GM10248 (cell line): ENCODE measurements at regions not wholly inside any gene's neighbourhood (a gene's known extent, or its start where the extent isn't known, plus 50 kb on each side); places are given as distances from the start of the nearest gene placed in this dataset.

Experiments
- CTCF ChIA-PET: fragments of 300-600 bp; sonication (Branson Sonifier 250); formaldehyde crosslinking; extraction: SDS; loops from one replicate; lab custom pipeline; 2021; ENCODE audit warnings: antibody characterized with exemption; lab: Yijun Ruan, JAX
- POLR2A ChIA-PET: fragments of 350-650 bp; sonication (Branson Sonifier 250); formaldehyde crosslinking; extraction: SDS; loops from one replicate; lab custom pipeline; 2020; ENCODE audit warnings: antibody characterized with exemption; lab: Yijun Ruan, JAX
- DNase-seq: peaks from one replicate; pipeline ENCODE4 v3.0.0; 2012; ENCODE audit errors: extremely low spot score
- CTCF ChIP-seq: IDR thresholded peaks from 2 replicates; pipeline ENCODE4 v1.5.1; 2012; ENCODE audit warnings: mild to moderate bottlenecking, low read depth; ENCODE audit errors: extremely low read depth, missing control alignments, control extremely low read depth

- TF ChIP-seq CTCF: no peak
- no peak for DNase-seq
- ChIA-PET POLR2A (no interaction called here), CTCF (interaction anchor here (1.6 to 2.5 kb wide), 3 partner anchors 16 to 797 kb away, joined by 6 to 11 read pairs (median 7); no protein-coding TSS in a partner anchor)
These were observed 243.8 kb upstream of the ADAMTSL1 start for GRCh38 chr9:18229992-18230676.

GRCh38 chr9:18233311-18233710 is 240.6 kb upstream of the ADAMTSL1 start:
- CTCF ChIA-PET: no interaction called here
- POLR2A ChIA-PET: no interaction called here

GRCh38 chr9:18233776-18234445 is 240.0 kb upstream of the ADAMTSL1 start:
- CTCF ChIA-PET: no interaction called here
- TF ChIP-seq CTCF: no peak
- no peak for DNase-seq
- POLR2A ChIA-PET: no interaction called here

More at GRCh38 chr9:18233311-18233710, 240.6 kb upstream of the ADAMTSL1 start:
- TF ChIP-seq CTCF: no peak
- DNase-seq: no peak

- DNase-seq: no peak
- ChIA-PET POLR2A (no interaction called here), CTCF (interaction anchor here (3.8 kb wide), 1 partner anchor 20 kb away, joined by 17 read pairs; no protein-coding TSS in a partner anchor)
- TF ChIP-seq CTCF: no peak
These were observed 238.6 kb upstream of the ADAMTSL1 start for GRCh38 chr9:18235181-18235908.

- DNase-seq: no peak
- CTCF ChIA-PET: interaction anchor here (3.8 kb wide), 1 partner anchor 19 kb away, joined by 17 read pairs; no protein-coding TSS in a partner anchor
- POLR2A ChIA-PET: no interaction called here
- TF ChIP-seq CTCF: no peak
These were observed 237.6 kb upstream of the ADAMTSL1 start for GRCh38 chr9:18236336-18236735.

GRCh38 chr9:18237776-18238175 is 236.2 kb upstream of the ADAMTSL1 start:
- ChIA-PET CTCF (interaction anchor here (1.1 to 3.8 kb wide), 2 partner anchors 9 to 18 kb away, joined by 3 to 17 read pairs; no protein-coding TSS in a partner anchor), POLR2A (no interaction called here)
- no peak for DNase-seq
- no peak for TF ChIP-seq CTCF
